H9 (cell line): ENCODE measurements at regions not wholly inside any gene's neighbourhood (a gene's known extent, or its start where the extent isn't known, plus 50 kb on each side); places are given as distances from the start of the nearest gene placed in this dataset.

ENCODE experiments used
- DNase-seq: peaks from one replicate; pipeline ENCODE4 v3.0.0-alpha.2; 2017
- H2AFZ ChIP-seq: one replicate; pipeline ENCODE4 v1.6.1; 2013; ENCODE audit warnings: mild to moderate bottlenecking, low read length, control low read depth, moderate library complexity
- H2AK5ac ChIP-seq: 2 replicates; pipeline ENCODE4 v1.6.1; 2013; ENCODE audit warnings: low read length, control low read depth, mixed read lengths; ENCODE audit not compliant: insufficient read length
- H2BK120ac ChIP-seq: one replicate; pipeline ENCODE4 v1.6.1; 2013; ENCODE audit warnings: low read depth, mild to moderate bottlenecking, low read length, control low read depth, inconsistent platforms; ENCODE audit not compliant: poor library complexity, severe bottlenecking
- H2BK12ac ChIP-seq: 2 replicates; pipeline ENCODE4 v1.6.1; 2013; ENCODE audit warnings: low read length, control low read depth, mixed read lengths, low read depth; ENCODE audit not compliant: insufficient read length
- H2BK15ac ChIP-seq: 2 replicates; pipeline ENCODE4 v1.6.1; 2013; ENCODE audit warnings: low read depth, low read length, control low read depth
- H2BK20ac ChIP-seq: one replicate; pipeline ENCODE4 v1.6.1; 2013; ENCODE audit warnings: low read depth, mild to moderate bottlenecking, low read length, control low read depth, inconsistent platforms; ENCODE audit not compliant: poor library complexity, severe bottlenecking
- H2BK5ac ChIP-seq: 2 replicates; pipeline ENCODE4 v1.6.1; 2013; ENCODE audit warnings: low read length, control low read depth, mixed read lengths; ENCODE audit not compliant: insufficient read length
- H3K14ac ChIP-seq: 2 replicates; pipeline ENCODE4 v1.6.1; 2013; ENCODE audit warnings: low read length, control low read depth; ENCODE audit not compliant: insufficient read depth
- H3K18ac ChIP-seq: 2 replicates; pipeline ENCODE4 v1.6.1; 2013; ENCODE audit warnings: low read depth, mild to moderate bottlenecking, mixed read lengths, low read length, control low read depth; ENCODE audit not compliant: insufficient read length
- H3K23ac ChIP-seq: 2 replicates; pipeline ENCODE4 v1.6.1; 2013; ENCODE audit warnings: low read length, control low read depth, mixed read lengths, low read depth; ENCODE audit not compliant: insufficient read length
- H3K23me2 ChIP-seq: 2 replicates; pipeline ENCODE4 v1.6.1; 2013; ENCODE audit warnings: low read depth, mild to moderate bottlenecking, mixed read lengths, low read length, control low read depth; ENCODE audit not compliant: insufficient read length, poor library complexity, severe bottlenecking
- H3K27ac ChIP-seq: 2 replicates; pipeline ENCODE4 v1.5.1; 2013; ENCODE audit warnings: low read length, control low read depth, mixed read lengths, low read depth; ENCODE audit not compliant: insufficient read length
- H3K27me3 ChIP-seq: 2 replicates; pipeline ENCODE4 v1.6.1; 2013; ENCODE audit warnings: low read length, control low read depth, inconsistent platforms; ENCODE audit not compliant: insufficient read depth
- H3K4ac ChIP-seq: 2 replicates; pipeline ENCODE4 v1.6.1; 2013; ENCODE audit warnings: low read depth, mild to moderate bottlenecking, control low read depth, inconsistent platforms, low read length, moderate library complexity
- H3K4me1 ChIP-seq: 2 replicates; pipeline ENCODE4 v1.6.1; 2013; ENCODE audit warnings: low read length, control low read depth, inconsistent platforms; ENCODE audit not compliant: insufficient read depth
- H3K4me2 ChIP-seq: 2 replicates; pipeline ENCODE4 v1.6.1; 2013; ENCODE audit warnings: low read length, control low read depth, mixed read lengths; ENCODE audit not compliant: insufficient read length, insufficient read depth
- H3K56ac ChIP-seq: 2 replicates; pipeline ENCODE4 v1.6.1; 2013; ENCODE audit warnings: low read depth, mild to moderate bottlenecking, mixed read lengths, low read length, control low read depth; ENCODE audit not compliant: insufficient read length
- H3K79me1 ChIP-seq: 2 replicates; pipeline ENCODE4 v1.6.1; 2013; ENCODE audit warnings: low read depth, mild to moderate bottlenecking, moderate library complexity, low read length, control low read depth, inconsistent platforms; ENCODE audit not compliant: insufficient read depth, poor library complexity, severe bottlenecking
- H3K79me2 ChIP-seq: 2 replicates; pipeline ENCODE4 v1.6.1; 2013; ENCODE audit warnings: low read length, control low read depth, inconsistent platforms; ENCODE audit not compliant: insufficient read depth
- H3K9ac ChIP-seq: 2 replicates; pipeline ENCODE4 v1.6.1; 2013; ENCODE audit warnings: low read length, control low read depth, mixed read lengths; ENCODE audit not compliant: insufficient read length; ENCODE audit errors: extremely low read depth
- H3K9me3 ChIP-seq: one replicate; pipeline ENCODE4 v1.6.1; 2013; ENCODE audit warnings: low read depth, low read length, inconsistent platforms; ENCODE audit not compliant: control insufficient read depth
- H3T11ph ChIP-seq: one replicate; pipeline ENCODE4 v1.6.1; 2013; ENCODE audit warnings: mild to moderate bottlenecking, low read length, control low read depth, inconsistent platforms
- H4K20me1 ChIP-seq: one replicate; pipeline ENCODE4 v1.6.1; 2013; ENCODE audit not compliant: control insufficient read depth, insufficient read length, insufficient read depth
- H4K5ac ChIP-seq: 2 replicates; pipeline ENCODE4 v1.6.1; 2013; ENCODE audit warnings: low read depth, mild to moderate bottlenecking, mixed read lengths, low read length, control low read depth; ENCODE audit not compliant: insufficient read length
- H4K8ac ChIP-seq: replicated peaks from 2 replicates; pipeline ENCODE4 v1.6.1; 2013; ENCODE audit warnings: low read length, control low read depth, mixed read lengths, low read depth; ENCODE audit not compliant: insufficient read length
- H4K91ac ChIP-seq: 2 replicates; pipeline ENCODE4 v1.6.1; 2013; ENCODE audit warnings: low read depth, mild to moderate bottlenecking, moderate library complexity, mixed read lengths, low read length, control low read depth; ENCODE audit not compliant: insufficient read length
- H3K27ac Mint-ChIP-seq, 3 experiments: 2 replicates in 2 of 3; 3 replicates in 1 of 3; pipeline ENCODE4 v1.8.0; 2020 to 2021; ENCODE audit warnings: mixed read lengths in 3 of 3, mild to moderate bottlenecking in 1 of 3, moderate library complexity in 1 of 3
- H3K27me3 Mint-ChIP-seq: 2 replicates; pipeline ENCODE4 v1.8.0; 2021; ENCODE audit warnings: low read depth, mild to moderate bottlenecking, moderate library complexity, mixed read lengths
- H3K36me3 Mint-ChIP-seq, 3 experiments: 2 replicates in 2 of 3; 3 replicates in 1 of 3; pipeline ENCODE4 v1.8.0; 2020 to 2021; ENCODE audit warnings: low read depth in 3 of 3, mixed read lengths in 3 of 3; ENCODE audit not compliant: insufficient read depth in 1 of 3
- H3K4me1 Mint-ChIP-seq, 2 experiments: 2 replicates each; pipeline ENCODE4 v1.8.0; 2020; ENCODE audit warnings: mixed read lengths in 2 of 2
- H3K4me3 Mint-ChIP-seq, 2 experiments: 2 replicates in 1 of 2; 3 replicates in 1 of 2; pipeline ENCODE4 v1.8.0; 2020 to 2021; ENCODE audit warnings: mild to moderate bottlenecking in 2 of 2, mixed read lengths in 2 of 2, moderate library complexity in 1 of 2
- H3K9me3 Mint-ChIP-seq, 2 experiments: 2 replicates in 1 of 2; 3 replicates in 1 of 2; pipeline ENCODE4 v1.8.0; 2020; ENCODE audit warnings: mild to moderate bottlenecking in 2 of 2, mixed read lengths in 2 of 2, moderate library complexity in 1 of 2
- WGBS: extraction: QIAGEN DNeasy Blood & Tissue Kit; methylation state at CpG from one replicate; pipeline ENCODE4 v1.1.7; 2013; ENCODE audit warnings: missing lambda C conversion rate, low lambda C conversion rate, mixed read lengths; ENCODE audit not compliant: insufficient read length; ENCODE audit errors: extremely low coverage; 5-methylcytosine and 5-hydroxymethylcytosine counted together
- TF ChIP-seq, protein P1 (sequence below): fragments of 200-600 bp; sonication (generic); conservative IDR thresholded peaks from 3 replicates; pipeline ENCODE4 v1.8.0; 2021; ENCODE audit warnings: antibody characterized with exemption, mild to moderate bottlenecking

- no peaks in the 10 kb centered on the region for H3K27me3 ChIP-seq
- H2BK5ac ChIP-seq: no peak overlapping the region
- H2BK120ac ChIP-seq: no peak overlapping the region
- no peaks in the 10 kb centered on the region for H3K79me1 ChIP-seq
- Mint-ChIP-seq H3K4me1 (0 out of 4 replicates have a peak, but pooled peaks cover 0 to 3% of the 10 kb centered on the region in 2 experiments), H3K36me3 (no peaks in the 10 kb centered on the region), H3K27me3 (no peaks in the 10 kb centered on the region), H3K27ac (no peak overlapping the region; a peak in 2 of 7 replicates), H3K4me3 (no peak overlapping the region), H3K9me3 (no peaks in the 10 kb centered on the region)
- H3K79me2 ChIP-seq: no peaks in the 10 kb centered on the region
- H2AK5ac ChIP-seq: no peak overlapping the region
- H2AFZ ChIP-seq: no peak overlapping the region
- no peak overlapping the region for H3K4ac ChIP-seq
- no peak overlapping the region for H3K27ac ChIP-seq
- H3K14ac ChIP-seq: no peak overlapping the region
- H3K9me3 ChIP-seq: no peaks in the 10 kb centered on the region
- no peak overlapping the region for H4K5ac ChIP-seq
- peak overlapping the region; percentile 36 for H3T11ph ChIP-seq
- no peak overlapping the region for H4K91ac ChIP-seq
- H3K56ac ChIP-seq: no peak overlapping the region
- H3K23ac ChIP-seq: no peak overlapping the region
- no peak overlapping the region for H3K9ac ChIP-seq
- H4K8ac ChIP-seq: no peak overlapping the region
- no peak overlapping the region for H2BK20ac ChIP-seq
- H3K4me1 ChIP-seq: no peaks in the 10 kb centered on the region
- no peak overlapping the region for H3K18ac ChIP-seq
- no peaks in the 10 kb centered on the region for H3K23me2 ChIP-seq
- TF ChIP-seq, protein P1, sequence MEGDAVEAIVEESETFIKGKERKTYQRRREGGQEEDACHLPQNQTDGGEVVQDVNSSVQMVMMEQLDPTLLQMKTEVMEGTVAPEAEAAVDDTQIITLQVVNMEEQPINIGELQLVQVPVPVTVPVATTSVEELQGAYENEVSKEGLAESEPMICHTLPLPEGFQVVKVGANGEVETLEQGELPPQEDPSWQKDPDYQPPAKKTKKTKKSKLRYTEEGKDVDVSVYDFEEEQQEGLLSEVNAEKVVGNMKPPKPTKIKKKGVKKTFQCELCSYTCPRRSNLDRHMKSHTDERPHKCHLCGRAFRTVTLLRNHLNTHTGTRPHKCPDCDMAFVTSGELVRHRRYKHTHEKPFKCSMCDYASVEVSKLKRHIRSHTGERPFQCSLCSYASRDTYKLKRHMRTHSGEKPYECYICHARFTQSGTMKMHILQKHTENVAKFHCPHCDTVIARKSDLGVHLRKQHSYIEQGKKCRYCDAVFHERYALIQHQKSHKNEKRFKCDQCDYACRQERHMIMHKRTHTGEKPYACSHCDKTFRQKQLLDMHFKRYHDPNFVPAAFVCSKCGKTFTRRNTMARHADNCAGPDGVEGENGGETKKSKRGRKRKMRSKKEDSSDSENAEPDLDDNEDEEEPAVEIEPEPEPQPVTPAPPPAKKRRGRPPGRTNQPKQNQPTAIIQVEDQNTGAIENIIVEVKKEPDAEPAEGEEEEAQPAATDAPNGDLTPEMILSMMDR: no peak
- H4K20me1 ChIP-seq: no peaks in the 10 kb centered on the region
- H2BK15ac ChIP-seq: no peak overlapping the region
- no peak overlapping the region for H2BK12ac ChIP-seq
- WGBS: no CpG with 5 or more reads among the region's 2 CpGs
- H3K4me2 ChIP-seq: no peak overlapping the region
- no peak for DNase-seq
Observed at GRCh38 chr5:92402045-92402444, 1018.9 kb upstream of the ARRDC3 start.
